A549 (cell line): ENCODE measurements at regions not wholly inside any gene's neighbourhood (a gene's known extent, or its start where the extent isn't known, plus 50 kb on each side); places are given as distances from the start of the nearest gene placed in this dataset.

Experiments
- ATAC-seq, 2 experiments: fragments of 200-7000 bp in 1 of 2; fragments of >200 bp in 1 of 2; cut with Nextera tagmentation in 1 of 2; cut with Tn5 transposase in 1 of 2; 3 replicates each; pipeline versions ENCODE4 v1.8.0 to v1.9.1; 2018 to 2020; ENCODE audit warnings: mild to moderate bottlenecking in 1 of 2, moderate library complexity in 1 of 2
- CTCF ChIA-PET: fragments of 300-600 bp; sonication (Branson Sonifier 250); formaldehyde crosslinking; extraction: SDS; loops from one replicate; lab custom pipeline; 2021; ENCODE audit warnings: antibody characterized with exemption, inconsistent platforms; lab: Yijun Ruan, JAX
- POLR2A ChIA-PET: fragments of 350-600 bp; formaldehyde crosslinking; extraction: SDS; loops from one replicate; lab custom pipeline; 2021; ENCODE audit warnings: antibody characterized with exemption, inconsistent platforms; lab: Yijun Ruan, JAX
- DNase-seq, 2 experiments: peaks; one replicate each; pipeline versions ENCODE4 v3.0.0 to v3.0.0-alpha.2; 2011 to 2016; ENCODE audit warnings: low read depth in 1 of 2, low spot score in 1 of 2
- FAIRE-seq: peaks from 2 replicates; lab custom pipeline; 2011; peaks lifted over from hg19 to GRCh38; lab: Jason Lieb, UNC
- H3K27ac ChIP-seq, 2 experiments: fragments of >200 bp; sonication (Bioruptor Twin); formaldehyde crosslinking; 3 replicates each; pipeline ENCODE4 v1.5.1; 2016 to 2017
- H3K4me1 ChIP-seq: fragments of >200 bp; sonication (Bioruptor Twin); formaldehyde crosslinking; 3 replicates; pipeline ENCODE4 v1.6.1; 2016
- H3K4me2 ChIP-seq: fragments of >200 bp; sonication (Bioruptor Twin); formaldehyde crosslinking; 3 replicates; pipeline ENCODE4 v1.6.1; 2016
- H3K4me3 ChIP-seq: fragments of >200 bp; sonication (Bioruptor Twin); formaldehyde crosslinking; 3 replicates; pipeline ENCODE4 v1.5.1; 2016
- H3K9me3 ChIP-seq: fragments of >200 bp; sonication (Bioruptor Twin); formaldehyde crosslinking; 3 replicates; pipeline ENCODE4 v1.6.1; 2016
- ATOH8 ChIP-seq: fragments of 250-450 bp; sonication (Bioruptor Pico); IDR thresholded peaks from 2 replicates; pipeline ENCODE4 v1.5.0; 2020; ENCODE audit warnings: low read depth, mild to moderate bottlenecking, moderate library complexity
- BCL3 ChIP-seq: fragments of >200 bp; sonication (Bioruptor Twin); formaldehyde crosslinking; IDR thresholded peaks from 3 replicates; pipeline ENCODE4 v1.6.1; 2016
- CEBPB ChIP-seq, 2 experiments: fragments of >200 bp in 1 of 2; sonication (Bioruptor Twin) in 1 of 2; formaldehyde crosslinking in 1 of 2; IDR thresholded peaks; 2 replicates each; pipeline ENCODE4 v1.6.1; 2012 to 2016
- CHD4 ChIP-seq: fragments of 200-600 bp; sonication (generic); IDR thresholded peaks from 2 replicates; pipeline ENCODE4 v1.6.1; 2016; ENCODE audit warnings: antibody characterized with exemption, mild to moderate bottlenecking, borderline replicate concordance
- E2F6 ChIP-seq: IDR thresholded peaks from 2 replicates; pipeline ENCODE4 v1.6.1; 2012; ENCODE audit warnings: low read depth, borderline replicate concordance
- EHMT2 ChIP-seq: fragments of 200-600 bp; sonication (generic); IDR thresholded peaks from 2 replicates; pipeline ENCODE4 v1.6.1; 2016; ENCODE audit warnings: antibody characterized with exemption, low read depth, mild to moderate bottlenecking, moderate library complexity
- FOSB ChIP-seq: fragments of 250-450 bp; sonication (Bioruptor Pico); IDR thresholded peaks from 2 replicates; pipeline ENCODE4 v1.5.0; 2020; ENCODE audit warnings: mild to moderate bottlenecking, moderate library complexity
- FOXS1 ChIP-seq: fragments of 250-450 bp; sonication (Bioruptor Pico); IDR thresholded peaks from 2 replicates; pipeline ENCODE4 v1.5.0; 2020; ENCODE audit warnings: mild to moderate bottlenecking, moderate library complexity
- GATA3 ChIP-seq: IDR thresholded peaks from 2 replicates; pipeline ENCODE4 v1.6.1; 2012; ENCODE audit warnings: borderline replicate concordance
- HDAC2 ChIP-seq: fragments of 200-600 bp; sonication (generic); IDR thresholded peaks from 2 replicates; pipeline ENCODE4 v1.6.1; 2016
- HOXA7 ChIP-seq: fragments of 250-450 bp; sonication (Bioruptor Pico); IDR thresholded peaks from 2 replicates; pipeline ENCODE4 v1.5.0; 2020; ENCODE audit warnings: mild to moderate bottlenecking, moderate library complexity
- HOXB13 ChIP-seq: fragments of 250-450 bp; sonication (Bioruptor Pico); IDR thresholded peaks from 2 replicates; pipeline ENCODE4 v1.5.0; 2020; ENCODE audit warnings: low read depth, mild to moderate bottlenecking, moderate library complexity
- JUN ChIP-seq, 2 experiments: fragments of >200 bp; sonication (Bioruptor Twin); formaldehyde crosslinking; IDR thresholded peaks; 2 replicates in 1 of 2; 3 replicates in 1 of 2; pipeline ENCODE4 v1.6.1; 2016 to 2017
- KDM1A ChIP-seq: fragments of 200-600 bp; sonication (generic); IDR thresholded peaks from 2 replicates; pipeline ENCODE4 v1.6.1; 2016; ENCODE audit warnings: low read depth, mild to moderate bottlenecking
- NFE2L2 ChIP-seq: fragments of 150-350 bp; conservative IDR thresholded peaks from 2 replicates; pipeline ENCODE4 v1.6.1; 2014; ENCODE audit warnings: low read length
- RCOR1 ChIP-seq: fragments of 150-350 bp; IDR thresholded peaks from 2 replicates; pipeline ENCODE4 v1.6.1; 2014; ENCODE audit warnings: antibody characterized with exemption, low read length, low read depth
- REST ChIP-seq: fragments of 200-600 bp; sonication (generic); IDR thresholded peaks from 2 replicates; pipeline ENCODE4 v1.6.1; 2016; ENCODE audit warnings: antibody characterized with exemption, mild to moderate bottlenecking, moderate library complexity
- RFX5 ChIP-seq: fragments of 450-650 bp; IDR thresholded peaks from 2 replicates; pipeline ENCODE4 v1.7.1; 2014; ENCODE audit warnings: antibody characterized with exemption, mild to moderate bottlenecking, moderate library complexity
- RNF2 ChIP-seq: fragments of 200-600 bp; sonication (generic); IDR thresholded peaks from 2 replicates; pipeline ENCODE4 v1.6.1; 2016; ENCODE audit warnings: low read depth, mild to moderate bottlenecking, antibody characterized with exemption, moderate library complexity, borderline replicate concordance
- SREBF2 ChIP-seq: fragments of 450-650 bp; IDR thresholded peaks from 2 replicates; pipeline ENCODE4 v1.6.1; 2014; ENCODE audit warnings: mild to moderate bottlenecking, moderate library complexity
- USF2 ChIP-seq: fragments of 450-650 bp; IDR thresholded peaks from 2 replicates; pipeline ENCODE4 v1.6.1; 2014; ENCODE audit warnings: antibody characterized with exemption
- ZC3H11A ChIP-seq: fragments of 450-650 bp; IDR thresholded peaks from 2 replicates; pipeline ENCODE4 v1.6.1; 2014; ENCODE audit warnings: antibody characterized with exemption, mild to moderate bottlenecking
- ZFP36 ChIP-seq: fragments of 450-650 bp; IDR thresholded peaks from 2 replicates; pipeline ENCODE4 v1.6.1; 2014; ENCODE audit warnings: borderline replicate concordance; ENCODE audit not compliant: partially characterized antibody
- WGBS: methylation state at CpG from one replicate; pipeline ENCODE4 v1.1.6; 2017; ENCODE audit errors: missing lambda C conversion rate; 5-methylcytosine and 5-hydroxymethylcytosine counted together

GRCh38 chr1:88068407-88068960, 615.6 kb upstream of the PKN2 start:
- Histone ChIP-seq H3K4me2 (no peak overlapping the region), H3K9me3 (no peaks in the 10 kb centered on the region), H3K27ac (no peak overlapping the region), H3K4me1 (no peaks in the 10 kb centered on the region), H3K4me3 (no peak overlapping the region)
- FAIRE-seq (no peak), ATAC-seq (no peak), DNase-seq (no peak)
- ChIA-PET POLR2A (no interaction called here), CTCF (no interaction called here)
- WGBS: 47% methylated on average over 5 of the region's 5 CpGs
- TF ChIP-seq HOXB13 (no peak), REST (no peak), BCL3 (no peak), KDM1A (no peak), RCOR1 (no peak), NFE2L2 (no peak), ZC3H11A (no peak), RNF2 (no peak), ZFP36 (no peak), ATOH8 (CRISPR knock-in tag) (no peak), FOXS1 (no peak), CEBPB (IDR thresholded peaks at IDR 0.05) (no peak), SREBF2 (no peak), HDAC2 (no peak), HOXA7 (no peak), CHD4 (no peak), E2F6 (no peak), EHMT2 (no peak), JUN (IDR thresholded peaks at IDR 0.05) (no peak), FOSB (CRISPR knock-in tag) (no peak)

- 6% methylated on average over 1 of the region's 1 CpG for WGBS
- ChIA-PET CTCF (interaction anchor here (1.6 kb wide), 1 partner anchor 9 kb away, joined by 4 read pairs; no protein-coding TSS in a partner anchor), POLR2A (no interaction called here)
- TF ChIP-seq USF2: no peak
- no peak for TF ChIP-seq RFX5
- TF ChIP-seq GATA3: no peak
- Histone ChIP-seq H3K4me2 (no peak overlapping the region), H3K4me3 (no peak overlapping the region), H3K27ac (no peak overlapping the region), H3K4me1 (no peaks in the 10 kb centered on the region), H3K9me3 (no peaks in the 10 kb centered on the region)
- no peak for FAIRE-seq
- ATAC-seq: no peak
- DNase-seq: no peak
Observed at GRCh38 chr1:88070956-88071355, 613.1 kb upstream of the PKN2 start.
